ENCODE measurements at regions not wholly inside any gene's neighbourhood (a gene's known extent, or its start where the extent isn't known, plus 50 kb on each side); places are given as distances from the start of the nearest gene placed in this dataset.

DNA sequence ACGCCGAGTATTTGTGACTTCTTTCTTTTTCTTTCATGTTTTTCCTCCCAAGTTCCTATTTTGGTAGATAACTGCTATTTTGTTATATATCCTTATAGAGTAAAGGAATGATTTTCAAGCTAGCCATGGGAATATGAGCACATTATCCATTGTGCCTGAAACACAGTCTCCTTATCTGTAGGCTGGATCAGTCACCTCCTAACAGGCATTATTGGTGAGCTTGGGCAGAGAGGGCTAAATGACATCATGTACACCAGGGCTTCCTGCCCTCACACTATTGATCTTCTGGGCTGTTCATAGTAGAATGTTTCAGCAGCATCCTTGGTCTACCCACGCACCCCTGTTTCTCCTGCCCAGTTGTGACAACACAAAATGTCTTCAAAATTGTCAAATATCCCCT, 88.1 kb upstream of the CTBP2 start:
- Histone ChIP-seq H3K4me1 (no peaks in the 10 kb centered on the region), H3K27me3 (ENCODE audit: low read depth) (no peaks in the 10 kb centered on the region), H3K9me3 (peaks cover 7% of the 10 kb centered on the region), H3K36me3 (no peaks in the 10 kb centered on the region), H3K27ac (no peak overlapping the region), H3K4me3 (no peak overlapping the region)
- no peak for DNase-seq
- intact Hi-C loops (cut with DNase I) = no loop called here
- TF ChIP-seq, protein P1, sequence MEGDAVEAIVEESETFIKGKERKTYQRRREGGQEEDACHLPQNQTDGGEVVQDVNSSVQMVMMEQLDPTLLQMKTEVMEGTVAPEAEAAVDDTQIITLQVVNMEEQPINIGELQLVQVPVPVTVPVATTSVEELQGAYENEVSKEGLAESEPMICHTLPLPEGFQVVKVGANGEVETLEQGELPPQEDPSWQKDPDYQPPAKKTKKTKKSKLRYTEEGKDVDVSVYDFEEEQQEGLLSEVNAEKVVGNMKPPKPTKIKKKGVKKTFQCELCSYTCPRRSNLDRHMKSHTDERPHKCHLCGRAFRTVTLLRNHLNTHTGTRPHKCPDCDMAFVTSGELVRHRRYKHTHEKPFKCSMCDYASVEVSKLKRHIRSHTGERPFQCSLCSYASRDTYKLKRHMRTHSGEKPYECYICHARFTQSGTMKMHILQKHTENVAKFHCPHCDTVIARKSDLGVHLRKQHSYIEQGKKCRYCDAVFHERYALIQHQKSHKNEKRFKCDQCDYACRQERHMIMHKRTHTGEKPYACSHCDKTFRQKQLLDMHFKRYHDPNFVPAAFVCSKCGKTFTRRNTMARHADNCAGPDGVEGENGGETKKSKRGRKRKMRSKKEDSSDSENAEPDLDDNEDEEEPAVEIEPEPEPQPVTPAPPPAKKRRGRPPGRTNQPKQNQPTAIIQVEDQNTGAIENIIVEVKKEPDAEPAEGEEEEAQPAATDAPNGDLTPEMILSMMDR (IDR thresholded peaks at IDR 0.05) = no peak
- ATAC-seq = no peak

DNA sequence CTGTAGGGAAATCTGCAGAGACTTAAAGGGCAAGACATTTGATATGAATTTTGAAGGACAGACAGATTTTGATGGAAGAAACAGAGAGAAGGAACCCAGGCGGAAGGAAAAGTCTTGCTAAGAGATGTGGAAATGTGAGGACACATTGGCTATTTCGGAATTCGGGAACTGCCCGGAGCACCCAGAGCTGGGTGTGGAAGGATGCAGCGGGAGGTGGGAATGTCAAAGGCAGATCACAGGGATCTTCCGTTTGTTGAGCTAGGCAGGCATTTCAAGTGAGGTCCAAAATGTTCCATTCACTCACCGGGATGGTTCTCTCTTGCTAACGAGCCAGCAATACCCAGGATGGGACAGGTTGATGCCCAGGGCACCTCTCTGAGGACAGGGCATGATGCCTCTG, 87.2 kb upstream of the CTBP2 start:
- Histone ChIP-seq H3K27ac (no peak overlapping the region), H3K4me1 (no peaks in the 10 kb centered on the region), H3K4me3 (no peak overlapping the region), H3K36me3 (no peaks in the 10 kb centered on the region), H3K9me3 (peaks cover 7% of the 10 kb centered on the region), H3K27me3 (ENCODE audit: low read depth) (no peaks in the 10 kb centered on the region)
- intact Hi-C loops (cut with DNase I) = no loop called here
- DNase-seq = no peak
- TF ChIP-seq, protein P1 (IDR thresholded peaks at IDR 0.05) = no peak
- ATAC-seq = no peak

DNA sequence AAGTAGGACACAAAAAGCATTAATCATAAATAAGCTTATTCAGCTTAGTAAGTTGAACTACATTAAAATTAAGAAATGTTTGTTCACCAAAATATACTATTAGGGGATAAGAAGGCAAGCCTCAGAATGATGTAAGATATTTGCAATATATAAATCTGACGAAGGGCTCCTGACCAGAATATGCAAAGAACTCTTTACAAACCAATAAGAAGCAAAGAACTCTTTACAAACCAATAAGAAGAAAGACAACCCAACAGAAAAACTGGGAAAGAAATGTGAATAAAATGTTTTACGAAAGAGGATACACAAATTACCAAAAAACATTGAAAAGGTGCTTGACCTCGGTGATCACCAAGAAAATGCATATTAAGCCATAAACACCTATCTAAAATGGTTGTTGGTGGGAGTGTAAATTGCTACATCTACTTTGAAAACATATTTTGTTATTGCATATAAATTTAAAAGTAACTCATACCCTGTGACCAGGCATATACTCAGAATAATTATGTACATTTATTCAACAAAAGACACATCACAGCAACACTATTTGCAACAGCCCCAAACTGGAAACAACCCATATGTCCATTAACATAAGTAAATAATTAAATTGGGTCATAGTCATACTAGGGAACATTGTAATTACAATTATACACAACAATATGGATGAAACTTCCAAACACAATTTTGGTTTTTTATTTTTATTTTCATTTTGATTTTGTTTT, 83.3 kb upstream of the CTBP2 start:
- intact Hi-C loops (cut with DNase I) = no loop called here

DNA sequence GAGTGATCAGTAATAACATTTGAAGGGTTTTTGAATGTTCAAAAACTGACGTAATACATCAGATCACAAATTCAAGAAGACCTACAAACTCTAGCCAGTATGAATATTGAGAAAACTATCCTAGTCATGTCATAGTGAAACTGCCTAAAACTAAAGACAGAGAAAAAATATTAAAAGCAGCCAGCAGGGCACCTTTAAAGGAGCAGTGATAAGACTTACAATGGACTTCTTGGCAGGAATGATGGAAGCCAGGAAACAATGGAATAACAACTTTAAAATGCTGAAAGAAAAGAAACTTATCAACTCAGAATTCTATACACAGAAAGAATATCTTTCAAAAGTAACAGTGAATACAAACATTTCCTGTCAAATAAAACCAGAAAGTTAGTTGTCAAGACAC, 78.3 kb upstream of the CTBP2 start:
- intact Hi-C loops (cut with DNase I) = no loop called here
- no peaks in the 10 kb centered on the region for H3K36me3 ChIP-seq
- H3K4me1 ChIP-seq = no peaks in the 10 kb centered on the region
- peaks cover 3% of the 10 kb centered on the region for H3K27me3 ChIP-seq (ENCODE audit: low read depth)
- no peak for ATAC-seq
- no peak overlapping the region for H3K27ac ChIP-seq
- DNase-seq = no peak
- peaks cover 9% of the 10 kb centered on the region for H3K9me3 ChIP-seq
- no peak overlapping the region for H3K4me3 ChIP-seq
- TF ChIP-seq, protein P1 (IDR thresholded peaks at IDR 0.05) = no peak

More for the DNA sequence above, 83.3 kb upstream of the CTBP2 start:
- TF ChIP-seq, protein P1 (IDR thresholded peaks at IDR 0.05) = no peak
- ATAC-seq (no peak), DNase-seq (no peak)
- Histone ChIP-seq H3K9me3 (peaks cover 4% of the 10 kb centered on the region), H3K4me1 (no peaks in the 10 kb centered on the region), H3K27ac (no peak overlapping the region), H3K27me3 (ENCODE audit: low read depth) (no peaks in the 10 kb centered on the region), H3K36me3 (no peaks in the 10 kb centered on the region), H3K4me3 (no peak overlapping the region)

DNA sequence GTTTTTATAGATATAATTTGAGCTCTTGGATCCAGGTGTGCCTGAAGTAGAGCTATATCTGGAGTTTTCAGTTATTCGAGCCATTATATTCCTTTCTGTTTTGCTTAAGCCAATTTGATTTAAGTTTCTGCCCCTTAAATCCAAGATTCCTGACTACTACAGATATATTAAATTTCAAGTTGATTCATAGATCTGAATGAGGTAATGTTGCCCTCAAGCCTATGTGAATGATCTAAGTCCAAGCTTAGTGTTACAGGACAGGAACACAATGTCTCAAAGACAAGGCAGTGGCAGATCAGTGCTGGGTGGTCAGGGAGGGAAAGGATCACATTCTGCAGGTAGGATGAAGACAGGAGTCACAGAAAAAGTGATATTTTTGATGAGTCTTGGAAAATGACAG, 75.7 kb upstream of the CTBP2 start:
- DNase-seq (no peak), ATAC-seq (no peak)
- Histone ChIP-seq H3K36me3 (no peaks in the 10 kb centered on the region), H3K27me3 (ENCODE audit: low read depth) (peaks cover 3% of the 10 kb centered on the region), H3K27ac (no peak overlapping the region), H3K4me1 (no peaks in the 10 kb centered on the region), H3K9me3 (peaks cover 9% of the 10 kb centered on the region), H3K4me3 (no peak overlapping the region)
- intact Hi-C loops (cut with DNase I) = no loop called here
- TF ChIP-seq, protein P1 (IDR thresholded peaks at IDR 0.05) = no peak
